Inferior parietal cortex (tissue), 1 donor: ENCODE measurements at regions not wholly inside any gene's neighbourhood (a gene's known extent, or its start where the extent isn't known, plus 50 kb on each side); places are given as distances from the start of the nearest gene placed in this dataset.
"Not testable (repeated sequence)": the region's sequence is repeated elsewhere in the genome, so short reads cannot be mapped to it uniquely, and the experiment has no call there.

Experiments used
- DNase-seq: peaks from one replicate; pipeline ENCODE4 v3.0.0-alpha.2; 2016; ENCODE audit errors: extremely low spot score

DNA sequence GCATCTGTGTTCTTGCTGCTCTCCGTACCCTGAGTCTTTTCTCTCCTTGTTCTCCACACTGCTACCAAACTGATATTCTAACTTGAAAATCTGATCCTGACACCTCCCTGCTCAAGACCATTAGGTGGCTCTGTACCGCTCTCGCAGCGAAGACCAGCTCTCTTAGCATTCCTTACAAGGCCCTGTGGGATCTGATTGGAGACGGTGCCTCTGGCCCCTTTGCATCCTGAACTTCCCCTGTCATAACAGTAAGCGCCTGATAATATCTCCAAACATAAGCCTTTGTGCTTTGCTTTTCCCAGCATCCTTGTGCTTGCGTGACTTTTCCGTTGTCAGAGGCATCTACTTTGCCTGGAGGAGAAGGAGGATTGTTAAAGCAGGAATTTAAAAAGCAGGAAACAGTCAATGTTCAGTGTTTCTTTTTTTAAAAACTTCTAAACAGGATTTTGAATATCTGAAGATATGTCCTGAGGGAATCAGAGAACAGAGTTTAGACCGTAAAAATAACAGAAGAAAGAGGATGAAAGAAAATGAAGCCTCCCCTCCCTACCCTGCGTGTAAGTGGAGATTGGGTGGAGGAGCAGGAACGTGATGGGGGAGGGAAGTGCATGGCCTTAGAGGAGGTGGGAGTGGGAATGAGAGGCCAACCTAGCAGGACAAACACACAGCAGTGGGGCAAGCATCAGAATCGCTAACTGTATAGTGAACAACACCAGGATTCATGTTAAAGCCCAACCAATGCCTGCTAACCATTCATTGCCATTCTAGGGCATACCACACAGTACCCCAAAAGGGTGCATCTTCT lies 89.2 kb upstream of the STMND1 start:
- peak; percentile 53 for DNase-seq

DNA sequence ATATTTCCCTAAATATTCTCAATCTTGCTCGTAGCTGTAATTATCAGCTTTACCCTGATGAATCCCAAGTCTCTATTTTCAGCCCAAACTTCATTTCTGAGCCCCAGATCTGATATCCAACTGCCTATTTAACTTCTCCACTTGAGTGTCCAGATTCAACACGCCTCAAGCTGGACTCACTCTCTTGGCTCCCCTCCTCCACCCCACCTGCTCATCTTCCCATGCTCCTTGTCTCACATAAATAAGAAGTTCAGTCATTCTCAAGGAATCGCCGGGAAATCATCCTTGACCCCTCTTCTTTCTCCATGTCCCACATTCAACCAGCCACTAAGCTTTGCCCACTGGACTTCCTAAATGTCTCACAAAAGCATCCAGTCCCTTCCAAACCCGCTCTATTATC lies 89.9 kb upstream of the STMND1 start:
- no peak for DNase-seq

DNA sequence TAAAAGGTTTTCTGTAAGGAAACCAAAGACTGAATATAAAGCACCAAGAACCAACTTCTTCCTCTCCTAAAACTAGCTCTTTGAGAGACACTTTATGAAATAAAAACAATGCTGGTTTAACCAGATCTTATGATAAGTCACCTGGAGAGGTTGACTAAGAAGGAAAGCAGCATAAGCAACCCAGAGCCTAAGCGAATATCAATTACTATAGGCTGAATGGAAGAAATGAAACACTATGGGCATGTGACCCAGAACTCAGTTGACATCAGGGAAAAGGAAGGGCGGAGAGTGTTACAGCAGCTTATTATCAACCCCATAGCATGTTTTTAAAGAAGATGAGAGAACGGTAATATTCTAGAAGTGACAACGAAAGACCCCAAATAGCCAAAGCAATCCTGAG lies 94.1 kb upstream of the STMND1 start:
- DNase-seq = no peak

DNA sequence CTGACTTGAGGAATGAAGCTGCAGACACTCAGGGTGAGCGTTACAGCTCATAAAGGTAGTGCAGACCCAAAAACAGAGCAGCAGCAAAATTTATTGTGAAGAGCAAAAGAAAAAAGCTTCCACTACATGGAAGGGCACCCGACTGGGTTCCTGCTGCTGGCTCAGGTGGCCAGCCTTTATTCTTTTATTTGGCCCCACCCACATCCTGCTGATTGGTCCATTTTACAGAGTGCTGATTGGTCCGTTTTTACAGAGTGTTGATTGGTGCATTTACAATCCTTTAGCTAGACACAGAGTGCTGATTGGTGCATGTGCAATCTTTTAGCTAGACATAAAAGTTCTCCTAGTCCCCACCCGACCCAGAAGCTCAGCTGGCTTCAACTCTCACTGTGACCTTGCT lies 95.3 kb upstream of the STMND1 start:
- no peak for DNase-seq

DNA sequence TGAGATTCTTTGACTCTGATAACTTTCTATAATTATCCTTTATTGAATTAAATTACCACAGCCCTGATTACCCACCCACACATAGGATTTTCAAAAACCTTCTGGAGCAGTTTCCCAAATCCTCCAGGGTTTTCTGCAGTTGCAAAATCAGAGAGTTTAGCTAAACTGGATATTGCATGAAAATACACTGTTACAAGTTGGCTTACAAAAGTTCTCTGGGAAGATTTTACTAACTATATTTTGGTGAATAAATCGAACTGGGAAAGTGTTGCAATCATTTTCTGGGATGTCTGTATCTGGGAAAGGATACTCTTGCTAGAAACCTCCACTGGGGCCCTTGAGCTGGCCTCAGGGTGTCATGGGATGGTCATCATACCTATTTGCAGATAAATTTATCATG lies 97.6 kb upstream of the STMND1 start:
- DNase-seq = no peak

DNA sequence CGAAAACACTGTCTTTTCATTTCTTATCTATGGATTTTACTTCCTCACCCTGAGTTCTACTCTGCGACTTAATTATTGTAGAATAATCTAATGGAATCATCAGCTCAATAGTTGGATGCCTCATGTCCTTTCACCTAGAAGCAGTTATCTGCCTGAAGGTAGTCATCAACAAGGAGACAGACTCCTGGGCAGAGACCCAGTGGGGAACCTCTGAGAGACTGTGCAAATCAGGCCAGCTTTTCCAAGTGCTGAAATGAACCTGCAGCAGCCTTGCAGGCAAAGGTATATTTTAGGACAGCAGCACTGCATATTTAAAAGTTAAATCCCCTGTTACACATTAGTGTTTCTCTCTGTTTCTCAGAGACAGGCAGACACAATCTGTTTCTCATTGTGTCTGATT lies 99.7 kb upstream of the STMND1 start:
- no peak for DNase-seq

DNA sequence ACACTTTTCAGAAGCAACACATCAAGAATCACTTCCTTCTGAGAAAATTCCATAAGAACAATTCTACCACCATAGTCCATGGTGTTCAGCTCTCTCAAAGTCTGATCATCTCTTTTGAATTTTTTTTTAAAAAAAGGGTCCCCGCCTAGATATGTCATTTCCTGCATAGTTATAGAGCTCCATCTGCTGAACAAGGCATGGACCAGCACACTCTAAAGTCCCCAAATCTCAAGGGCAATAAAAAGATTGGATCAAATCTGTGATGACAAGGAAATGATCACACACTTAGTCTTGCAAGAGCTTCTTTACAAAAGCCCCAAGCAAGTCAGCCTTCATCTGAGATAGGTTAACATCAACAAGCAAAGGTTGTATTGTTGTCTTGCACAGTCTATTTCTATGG lies 100.7 kb upstream of the STMND1 start:
- DNase-seq = no peak

DNA sequence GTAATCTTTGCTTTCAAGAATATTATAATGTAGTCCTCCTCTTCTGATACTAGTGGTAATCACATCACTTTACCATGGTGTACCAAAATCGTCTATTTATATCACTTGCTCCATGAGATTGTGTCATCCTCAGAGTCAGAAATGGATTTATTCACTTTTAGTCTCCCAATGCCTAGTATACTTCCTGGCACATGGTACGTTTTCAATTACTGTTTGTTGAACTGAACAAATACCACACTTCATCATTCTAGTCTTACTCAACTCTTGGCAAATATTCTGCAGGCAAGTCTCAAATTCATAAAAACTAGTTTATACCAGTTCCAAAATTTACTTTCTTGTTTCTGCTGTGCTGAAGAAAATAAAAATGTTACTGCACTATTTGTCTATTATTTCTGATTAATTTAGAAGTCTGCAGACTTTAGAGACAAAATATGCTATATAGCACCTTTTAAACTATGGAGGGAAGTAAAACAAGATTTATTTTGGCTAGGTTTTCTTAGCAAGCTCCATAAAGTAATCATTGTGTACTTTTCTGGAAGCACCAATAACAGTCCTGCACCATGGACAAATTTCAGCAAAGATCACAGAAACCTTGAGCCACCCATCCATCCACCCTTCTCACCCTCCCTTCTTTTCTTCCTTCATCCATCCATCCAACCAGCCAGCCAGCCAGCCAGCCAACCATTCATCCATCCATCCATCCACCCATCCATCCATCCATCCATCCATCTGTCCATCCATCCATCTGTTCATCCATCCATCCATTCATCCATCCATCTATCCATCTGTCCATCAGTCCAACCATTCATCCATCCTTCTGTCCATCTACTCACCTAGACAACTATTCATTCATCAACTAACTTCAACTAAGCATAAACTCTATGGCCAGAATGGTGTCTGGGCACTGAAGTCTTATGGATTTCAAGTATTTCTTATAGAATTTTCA lies 102.1 kb upstream of the STMND1 start:
- DNase-seq = no peak

DNA sequence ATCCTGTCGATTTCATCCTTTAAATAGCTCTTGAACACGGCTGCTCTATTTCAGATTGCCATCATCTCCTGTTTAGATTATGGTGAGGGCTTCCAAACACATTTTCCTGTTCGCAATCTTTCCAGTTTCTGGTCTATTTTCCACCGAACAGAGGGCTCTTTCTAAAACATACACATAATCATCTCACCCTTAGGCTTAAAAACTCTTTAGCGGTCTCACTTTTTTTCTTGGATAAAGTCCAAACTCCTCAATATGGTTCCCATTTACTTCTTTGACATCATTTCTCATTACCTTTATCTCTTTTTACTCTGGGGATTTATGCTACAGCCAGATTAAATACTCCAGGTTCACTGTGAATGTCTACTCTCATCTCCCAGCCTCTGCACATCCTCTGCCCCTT lies 103.4 kb upstream of the STMND1 start:
- DNase-seq = no peak

DNA sequence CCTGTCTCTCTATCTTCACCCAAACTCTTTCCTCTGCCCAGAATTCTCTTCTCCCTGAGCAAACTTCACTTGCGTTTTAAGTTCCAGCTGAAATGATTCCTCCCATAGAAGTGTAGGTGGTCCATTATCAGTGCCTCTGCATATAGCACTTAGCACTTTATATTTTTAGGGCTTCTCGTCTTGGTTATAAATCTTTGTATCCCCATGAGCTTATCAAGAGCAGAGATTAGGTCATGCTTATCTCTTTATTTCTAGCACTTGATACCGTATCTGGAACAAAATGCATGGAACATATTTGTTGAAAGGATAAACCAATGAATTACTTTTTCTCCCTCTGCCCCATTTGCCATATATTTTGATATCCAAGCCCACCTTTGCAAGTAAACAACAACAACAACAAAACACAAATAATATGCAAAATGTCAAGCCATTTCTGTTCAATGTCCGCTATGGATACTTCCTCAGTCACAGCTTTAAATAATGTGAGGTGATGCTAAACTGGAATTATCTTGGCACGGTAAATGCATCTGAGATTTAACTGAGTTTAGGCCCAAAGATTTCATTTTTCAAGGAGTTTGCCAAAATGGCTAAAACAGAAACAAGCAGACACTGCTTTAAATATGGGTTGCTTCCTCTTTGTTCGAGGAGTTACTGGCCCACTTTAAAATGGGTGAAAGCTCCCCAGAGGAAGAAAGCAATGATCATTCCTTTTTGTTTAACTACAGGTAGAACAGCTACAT lies 106.2 kb upstream of the STMND1 start:
- no peak for DNase-seq

DNA sequence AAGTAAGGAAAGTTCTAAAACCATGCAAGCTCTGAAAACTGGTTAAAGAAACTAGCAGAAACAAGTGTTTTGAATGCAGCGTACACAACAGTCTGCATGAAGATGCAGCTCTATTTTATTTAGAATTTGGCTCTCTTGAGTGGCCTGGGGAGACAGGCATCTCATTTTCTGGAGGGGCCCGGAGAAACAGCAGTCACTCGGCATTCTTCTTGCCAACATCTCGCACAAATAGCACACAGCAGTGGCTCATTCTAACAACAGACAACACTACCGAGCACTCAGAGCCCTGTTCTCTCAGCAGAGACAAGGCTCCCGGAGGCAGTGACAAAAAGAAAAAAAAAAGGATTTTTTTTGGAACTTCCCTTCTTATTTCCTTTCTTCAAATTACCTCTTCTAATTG lies 108.5 kb upstream of the STMND1 start:
- DNase-seq = no peak

DNA sequence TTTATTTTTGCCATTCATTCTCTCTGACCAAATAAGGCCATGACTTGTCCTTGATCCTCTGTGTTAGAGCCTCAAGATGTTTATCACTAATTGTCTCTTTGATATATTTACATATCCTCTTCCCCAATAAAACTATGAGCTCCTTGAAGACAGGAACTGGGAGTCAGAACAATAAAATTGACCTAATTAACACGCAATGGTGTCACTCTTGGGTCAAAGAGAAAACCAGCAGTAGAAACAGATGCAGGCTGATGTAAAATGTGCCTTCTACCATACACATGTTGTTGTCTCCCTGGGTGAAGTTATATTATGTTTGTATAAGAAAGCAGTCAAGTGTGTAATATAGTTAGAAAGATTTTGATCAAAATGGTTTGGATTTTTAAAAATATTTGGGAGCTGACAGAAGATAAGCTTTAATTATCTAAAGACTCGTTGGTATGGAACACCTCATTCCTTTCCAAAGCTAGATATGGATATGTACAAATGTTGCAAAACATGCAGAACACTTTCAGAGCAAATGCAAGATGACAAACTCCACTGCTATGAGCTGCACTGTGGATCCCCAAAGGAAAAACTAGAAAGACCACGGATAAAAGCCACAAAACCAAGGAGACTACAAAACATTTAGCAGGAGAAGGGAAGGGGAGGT lies 109.7 kb upstream of the STMND1 start:
- no peak for DNase-seq

DNA sequence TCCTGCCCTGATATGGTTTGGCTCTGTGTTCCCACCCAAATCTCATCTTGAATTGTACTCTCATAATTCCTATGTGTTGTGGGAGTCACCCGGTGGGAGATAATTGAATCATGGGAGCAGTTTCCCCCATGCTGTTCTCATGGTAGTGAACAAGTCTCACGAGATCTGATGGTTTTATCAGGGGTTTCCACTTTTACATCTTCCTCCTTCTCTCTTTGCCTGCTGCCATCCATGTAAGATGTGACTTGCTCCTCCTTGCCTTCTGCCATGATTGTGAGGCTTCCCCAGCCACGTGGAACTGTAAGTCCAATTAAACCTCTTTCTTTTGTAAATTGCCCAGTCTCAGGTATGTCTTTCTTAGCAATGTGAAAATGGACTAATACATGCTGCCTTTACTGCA lies 111.9 kb upstream of the STMND1 start:
- not testable (repeated sequence) for DNase-seq

DNA sequence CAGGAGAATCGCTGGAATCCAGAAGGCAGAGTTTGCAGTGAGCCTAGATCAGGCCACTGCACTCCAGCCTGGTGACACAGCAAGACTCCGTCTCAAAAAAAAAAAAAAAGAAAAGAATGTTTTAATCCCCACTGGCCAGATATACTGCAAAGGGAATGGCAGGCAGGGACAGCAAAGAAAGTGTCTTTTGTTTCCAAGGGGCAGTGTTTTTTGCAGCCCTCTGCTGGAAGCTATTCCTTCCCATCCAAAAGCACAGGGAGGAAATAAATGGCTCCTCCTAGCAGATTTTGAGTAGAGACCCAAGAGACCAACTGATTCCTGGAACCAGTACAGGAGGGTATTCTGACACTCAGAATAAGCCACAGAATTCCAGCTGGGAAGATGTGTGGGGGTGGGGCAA lies 112.5 kb upstream of the STMND1 start:
- no peak for DNase-seq

DNA sequence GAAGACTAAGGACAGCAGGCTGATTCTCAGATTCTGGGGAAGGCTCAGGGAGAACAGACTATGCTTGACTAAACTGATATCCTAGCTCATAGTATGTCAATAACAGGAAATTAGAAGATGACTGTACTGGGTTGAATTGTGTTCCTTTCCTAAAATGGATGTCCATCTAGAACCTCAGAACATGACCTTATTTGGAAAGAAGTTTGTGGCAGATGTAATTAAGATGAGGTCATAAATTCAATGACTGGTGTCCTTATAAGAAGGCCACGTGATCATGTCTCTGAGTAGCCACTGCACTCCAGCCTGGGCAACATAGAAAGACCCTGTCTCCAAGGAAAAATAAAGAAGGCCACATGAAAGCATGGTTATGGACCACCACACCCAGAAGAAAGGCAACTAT lies 113.9 kb upstream of the STMND1 start:
- no peak for DNase-seq

DNA sequence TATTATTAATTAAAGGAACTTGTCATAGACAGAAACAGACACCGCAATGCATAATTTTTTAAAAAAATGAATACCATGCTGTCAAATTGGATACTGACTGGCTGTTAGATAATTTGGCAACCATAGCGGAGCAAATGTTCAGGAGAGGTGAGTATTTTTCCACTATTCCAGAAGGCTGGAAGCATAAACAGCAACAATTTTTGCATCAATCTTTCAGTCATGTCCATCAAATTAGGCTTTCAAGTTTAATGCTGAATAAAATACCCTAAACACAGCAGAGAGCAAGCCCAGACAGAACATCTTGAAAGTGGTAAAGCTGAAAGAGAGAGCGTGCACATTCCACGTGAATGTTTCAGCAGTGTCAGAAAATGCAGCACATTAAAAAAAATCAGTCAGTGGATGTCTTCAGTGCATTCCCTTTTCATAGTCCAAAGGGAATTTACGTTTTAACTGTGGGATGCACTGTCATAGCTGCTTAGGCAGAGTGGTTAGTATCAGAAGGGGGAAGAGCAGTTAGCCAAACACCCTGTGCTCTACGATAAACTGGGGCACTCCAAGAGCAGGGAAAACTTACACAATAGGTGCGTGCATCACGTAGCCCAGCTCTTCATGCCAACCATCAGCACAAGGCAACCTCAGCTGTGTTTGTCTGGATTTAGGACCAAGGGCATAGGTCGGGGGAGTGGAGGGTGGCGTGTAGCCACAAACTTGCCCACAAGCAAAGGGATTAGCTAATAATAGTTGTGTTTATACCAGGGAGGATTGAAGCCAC lies 116.2 kb upstream of the STMND1 start:
- DNase-seq = peak; percentile 21

DNA sequence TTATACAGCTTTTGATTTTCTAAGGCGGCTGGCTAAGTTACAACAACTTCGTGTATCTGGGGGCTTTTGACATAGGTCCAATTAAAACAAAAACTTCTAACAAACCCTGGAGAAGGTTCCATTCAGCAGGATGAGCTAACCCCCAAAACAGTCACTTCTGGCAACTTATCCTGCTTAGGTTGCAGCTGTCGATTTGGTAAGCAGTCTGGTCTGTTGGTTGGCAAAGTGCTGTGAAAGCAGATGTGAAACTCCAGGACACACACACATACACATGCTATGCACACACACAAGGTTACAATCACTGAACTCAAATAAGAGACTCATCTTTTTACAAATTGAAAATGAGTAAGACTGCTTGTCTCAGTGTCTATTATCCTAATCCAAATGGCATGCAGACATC lies 119.0 kb upstream of the STMND1 start:
- no peak for DNase-seq

DNA sequence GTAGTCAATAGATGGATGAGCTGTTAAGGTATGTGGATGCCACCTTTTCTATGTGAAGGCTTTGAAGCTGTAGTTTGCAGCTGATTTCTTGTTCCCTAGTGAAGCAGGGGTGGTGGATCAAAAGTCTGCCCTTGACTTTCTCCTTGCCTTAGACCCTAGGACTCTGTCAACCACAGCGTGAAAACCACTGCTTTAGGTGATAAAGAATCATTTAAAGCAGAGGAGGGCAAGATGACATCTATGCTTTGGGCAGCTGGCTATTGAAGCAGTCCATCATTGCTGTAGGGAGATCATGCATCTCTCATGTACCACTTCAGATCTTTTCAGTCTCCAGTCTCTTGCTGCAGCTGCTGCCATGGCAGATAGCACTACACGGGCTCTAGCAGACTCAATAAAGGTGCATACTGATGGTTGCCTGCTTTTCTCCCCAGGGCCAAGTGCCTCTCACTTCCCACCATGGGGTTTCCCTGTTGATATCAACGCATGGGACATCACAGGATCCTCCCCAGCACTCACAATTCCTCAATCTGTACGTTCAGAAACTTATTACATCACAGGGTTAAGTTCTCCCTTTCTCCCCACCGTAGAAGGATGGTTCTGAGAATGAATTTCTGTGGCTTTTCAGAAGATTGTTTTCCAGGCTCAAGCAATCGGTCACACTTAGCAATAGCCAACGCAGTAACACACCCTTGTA lies 122.0 kb upstream of the STMND1 start:
- no peak for DNase-seq

DNA sequence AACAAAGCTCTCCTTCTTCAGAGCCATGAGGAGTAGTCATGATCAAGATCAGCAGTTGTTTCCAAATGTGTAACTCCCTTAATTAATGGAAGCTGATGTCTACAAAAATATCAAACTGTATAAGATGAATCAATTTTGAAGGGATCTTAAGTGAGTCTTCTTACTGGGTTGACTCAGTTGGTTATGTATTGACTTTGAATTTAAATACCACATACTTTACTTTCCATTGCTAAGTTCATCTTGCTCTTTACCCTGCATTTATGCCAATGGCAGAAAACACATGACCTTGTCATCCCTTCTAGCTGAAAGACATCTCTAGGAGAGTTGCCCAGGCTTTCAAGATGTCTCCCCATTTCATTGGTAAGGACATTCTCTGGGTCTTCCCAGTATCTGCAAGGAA lies 123.2 kb upstream of the STMND1 start:
- no peak for DNase-seq

DNA sequence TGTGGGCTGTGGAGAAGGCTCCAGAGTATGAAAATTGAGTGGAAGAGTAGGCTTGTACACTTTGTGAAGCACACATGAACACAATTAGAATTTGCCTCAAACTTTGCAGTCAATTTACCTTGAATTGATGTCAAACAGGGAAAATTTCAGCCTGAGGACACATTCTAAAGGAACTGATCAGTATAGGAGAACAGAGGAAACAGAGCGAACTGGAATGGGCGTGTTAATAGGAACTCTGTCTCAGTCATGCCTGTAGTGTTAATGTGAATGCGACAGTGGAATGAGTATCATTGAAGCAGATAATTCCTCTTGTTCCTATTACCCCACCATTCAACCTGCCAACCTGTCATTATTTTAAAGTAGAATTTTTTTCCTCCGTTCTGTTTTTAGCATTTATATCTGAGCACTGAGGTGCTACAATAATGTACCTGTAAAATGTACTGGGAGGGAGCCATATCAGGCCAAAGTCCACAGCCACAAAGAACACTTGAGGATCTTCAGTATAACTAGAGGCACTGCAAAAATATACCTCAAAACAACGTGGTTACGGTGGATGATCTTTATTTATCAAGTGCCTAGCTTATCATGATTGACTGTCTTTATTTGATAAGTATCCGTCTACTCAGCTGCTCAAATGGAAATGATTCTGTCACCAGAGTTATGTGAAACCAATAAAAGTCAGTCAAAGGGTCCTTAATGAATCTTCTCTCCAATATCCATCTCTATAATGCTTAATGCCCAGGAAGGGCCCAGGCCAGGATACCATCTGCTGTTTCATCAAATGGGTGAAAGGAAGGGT lies 125.3 kb upstream of the STMND1 start:
- DNase-seq = no peak
